DND-41 (cell line): ENCODE measurements at regions not wholly inside any gene's neighbourhood (a gene's known extent, or its start where the extent isn't known, plus 50 kb on each side); places are given as distances from the start of the nearest gene placed in this dataset.
A peak's percentile ranks its signal among the peaks of the same experiment; 100 is the strongest.
"Not testable (repeated sequence)": the region's sequence is repeated elsewhere in the genome, so short reads cannot be mapped to it uniquely, and the experiment has no call there.

Experiments
- ATAC-seq: fragments of 200-7000 bp; cut with Tn5 transposase; 3 replicates; pipeline ENCODE4 v1.9.1; 2021; ENCODE audit warnings: low read depth; ENCODE audit not compliant: insufficient read depth
- DNase-seq: peaks from one replicate; pipeline ENCODE4 v3.0.0-alpha.2; 2020
- H2AFZ ChIP-seq: 2 replicates; pipeline ENCODE4 v1.6.0; 2012; ENCODE audit warnings: low read depth, low read length
- H3K27ac ChIP-seq: 2 replicates; pipeline ENCODE4 v1.5.1; 2012; ENCODE audit warnings: low read length, inconsistent platforms
- H3K27me3 ChIP-seq: fragments of 200-600 bp; sonication (generic); 2 replicates; pipeline ENCODE4 v1.6.0; 2012; ENCODE audit warnings: low read length, mild to moderate bottlenecking, inconsistent platforms; ENCODE audit not compliant: insufficient read depth, poor library complexity
- H3K36me3 ChIP-seq: 2 replicates; pipeline ENCODE4 v1.5.1; 2012; ENCODE audit warnings: low read length, inconsistent platforms; ENCODE audit not compliant: insufficient read depth
- H3K4me1 ChIP-seq: 2 replicates; pipeline ENCODE4 v1.5.1; 2012; ENCODE audit warnings: mild to moderate bottlenecking, low read length; ENCODE audit not compliant: insufficient read depth
- H3K4me2 ChIP-seq: 2 replicates; pipeline ENCODE4 v1.6.0; 2012; ENCODE audit warnings: mild to moderate bottlenecking, moderate library complexity, low read length, inconsistent platforms; ENCODE audit not compliant: insufficient read depth
- H3K4me3 ChIP-seq, 2 experiments: fragments of 200-600 bp in 1 of 2; shearing (Covaris generic) in 1 of 2; 2 replicates each; pipeline ENCODE4 v1.5.1; 2012 to 2016; ENCODE audit warnings: inconsistent platforms in 2 of 2, low read length in 2 of 2, mild to moderate bottlenecking in 2 of 2, low read depth in 1 of 2, moderate library complexity in 1 of 2
- H3K79me2 ChIP-seq: 2 replicates; pipeline ENCODE4 v1.6.0; 2012; ENCODE audit warnings: low read length, inconsistent platforms; ENCODE audit not compliant: insufficient read depth
- H3K9ac ChIP-seq: 2 replicates; pipeline ENCODE4 v1.6.0; 2012; ENCODE audit warnings: low read depth, mild to moderate bottlenecking, inconsistent platforms, low read length, moderate library complexity
- H3K9me3 ChIP-seq: 2 replicates; pipeline ENCODE4 v1.5.1; 2012; ENCODE audit warnings: low read length, moderate library complexity, mild to moderate bottlenecking, inconsistent platforms; ENCODE audit not compliant: insufficient read depth, severe bottlenecking
- H4K20me1 ChIP-seq: 2 replicates; pipeline ENCODE4 v1.6.0; 2012; ENCODE audit warnings: low read length; ENCODE audit not compliant: insufficient read depth
- CTCF ChIP-seq: IDR thresholded peaks from 2 replicates; pipeline ENCODE4 v1.5.1; 2012; ENCODE audit warnings: borderline replicate concordance, low read length, moderate library complexity, mild to moderate bottlenecking; ENCODE audit not compliant: poor library complexity, severe bottlenecking; ENCODE audit errors: extremely low read depth
- EZH2 ChIP-seq: IDR thresholded peaks from 3 replicates; pipeline ENCODE4 v1.6.1; 2012; ENCODE audit warnings: borderline replicate concordance, low read depth, mild to moderate bottlenecking, moderate library complexity, low read length, inconsistent platforms; ENCODE audit not compliant: severe bottlenecking

- DNase-seq (no peak), ATAC-seq (no peak)
- no peak for TF ChIP-seq CTCF
- Histone ChIP-seq H4K20me1 (no peaks in the 10 kb centered on the region), H3K79me2 (no peaks in the 10 kb centered on the region), H2AFZ (peak overlapping the region; percentile 28; the same call in 1 of the 2 replicates), H3K4me2 (no peak overlapping the region), H3K4me1 (peaks cover 43% of the 10 kb centered on the region), H3K27ac (peak overlapping the region; percentile 88), H3K27me3 (no peaks in the 10 kb centered on the region), H3K36me3 (no peaks in the 10 kb centered on the region), H3K9me3 (peaks cover 3% of the 10 kb centered on the region), H3K4me3 (no peak overlapping the region), H3K9ac (no peak overlapping the region; the same call in 1 of the 2 replicates)
Observed at GRCh38 chr13:21243045-21243897, 66.8 kb downstream of the MRPL57 start.

- peak overlapping the region; percentile 88; the same call in 1 of the 2 replicates for H3K27ac ChIP-seq
- DNase-seq, H3K9ac ChIP-seq, H3K27me3 ChIP-seq, H3K9me3 ChIP-seq, H4K20me1 ChIP-seq, H3K36me3 ChIP-seq, H3K4me2 ChIP-seq, H3K79me2 ChIP-seq, H3K4me3 ChIP-seq, ATAC-seq: not testable (repeated sequence)
- H2AFZ ChIP-seq = peak overlapping the region; percentile 28; the same call in 1 of the 2 replicates
- H3K4me1 ChIP-seq = peaks cover 43% of the 10 kb centered on the region
Observed at GRCh38 chr13:21243898-21244184, 67.4 kb downstream of the MRPL57 start.

- Histone ChIP-seq H3K36me3 (no peaks in the 10 kb centered on the region), H3K27me3 (no peaks in the 10 kb centered on the region), H2AFZ (no peak overlapping the region), H3K9me3 (no peaks in the 10 kb centered on the region), H3K4me2 (no peak overlapping the region), H3K79me2 (no peaks in the 10 kb centered on the region), H4K20me1 (no peaks in the 10 kb centered on the region), H3K4me1 (peaks cover 19% of the 10 kb centered on the region), H3K27ac (no peak overlapping the region), H3K4me3 (no peak overlapping the region), H3K9ac (no peak overlapping the region)
- no peak for TF ChIP-seq CTCF
- no peak for TF ChIP-seq EZH2
- ATAC-seq = no peak
- DNase-seq = no peak
Observed at GRCh38 chr13:21246761-21247452, 70.4 kb downstream of the MRPL57 start.

GRCh38 chr13:21256351-21256761, 79.9 kb downstream of the MRPL57 start:
- Histone ChIP-seq H3K4me3 (no peak overlapping the region), H3K36me3 (no peaks in the 10 kb centered on the region), H2AFZ (peak overlapping the region; percentile 36), H3K79me2 (no peaks in the 10 kb centered on the region), H3K4me1 (peaks cover 25% of the 10 kb centered on the region), H3K9me3 (no peaks in the 10 kb centered on the region), H3K9ac (peak overlapping the region; percentile 29), H3K27me3 (no peaks in the 10 kb centered on the region), H3K27ac (peak overlapping the region; percentile 73), H4K20me1 (no peaks in the 10 kb centered on the region), H3K4me2 (peak overlapping the region; percentile 6; the same call in 1 of the 2 replicates)
- TF ChIP-seq CTCF (peak; percentile 55), EZH2 (no peak)
- ATAC-seq = peak; percentile 83
- DNase-seq = peak; percentile 58
